Left ventricle myocardium inferior (tissue), 1 donor: ENCODE measurements at regions not wholly inside any gene's neighbourhood (a gene's known extent, or its start where the extent isn't known, plus 50 kb on each side); places are given as distances from the start of the nearest gene placed in this dataset.

Experiments
- DNase-seq: peaks from one replicate; pipeline ENCODE4 v3.0.0-alpha.2; 2020
- H3K27ac ChIP-seq: fragments of 200-600 bp; replicated peaks from 2 replicates; pipeline ENCODE4 v1.8.0; 2021
- H3K27me3 ChIP-seq: fragments of 200-600 bp; 2 replicates; pipeline ENCODE4 v1.8.0; 2021; ENCODE audit warnings: low read depth
- H3K36me3 ChIP-seq: fragments of 200-600 bp; 2 replicates; pipeline ENCODE4 v1.8.0; 2021
- H3K4me1 ChIP-seq: fragments of 200-600 bp; 2 replicates; pipeline ENCODE4 v1.8.0; 2021
- H3K4me3 ChIP-seq: fragments of 200-600 bp; 2 replicates; pipeline ENCODE4 v1.8.0; 2021; ENCODE audit warnings: mild to moderate bottlenecking, moderate library complexity
- H3K9me3 ChIP-seq: fragments of 200-600 bp; replicated peaks from 2 replicates; pipeline ENCODE4 v1.8.0; 2021
- CTCF ChIP-seq: fragments of 200-600 bp; IDR thresholded peaks from 2 replicates; pipeline ENCODE4 v1.8.0; 2021; ENCODE audit warnings: antibody characterized with exemption, mild to moderate bottlenecking, borderline replicate concordance
- intact Hi-C: fragments of 100-400 bp; cut with micrococcal nuclease; formaldehyde crosslinking; loops from one replicate; pipeline ENCODE4 v1.11.0; 2022
- donor health status: DM: no; HTN: yes; CAD: no; lungs with severe emphysema.

GRCh38 chr10:21247592-21247991 lies 277.9 kb downstream of the SKIDA1 start:
- Histone ChIP-seq H3K4me1 (no peaks in the 10 kb centered on the region), H3K4me3 (no peak overlapping the region), H3K9me3 (no peaks in the 10 kb centered on the region), H3K27me3 (no peaks in the 10 kb centered on the region), H3K36me3 (no peaks in the 10 kb centered on the region), H3K27ac (no peak overlapping the region)
- no peak for TF ChIP-seq CTCF
- no peak for DNase-seq
- intact Hi-C loops: no loop called here

GRCh38 chr10:21246178-21246577 lies 279.3 kb downstream of the SKIDA1 start:
- no peak overlapping the region for H3K4me3 ChIP-seq
- no peaks in the 10 kb centered on the region for H3K36me3 ChIP-seq
- no peak for DNase-seq
- no peak overlapping the region for H3K27ac ChIP-seq
- no peaks in the 10 kb centered on the region for H3K9me3 ChIP-seq
- no peaks in the 10 kb centered on the region for H3K4me1 ChIP-seq
- intact Hi-C loops: no loop called here
- no peak for TF ChIP-seq CTCF
- no peaks in the 10 kb centered on the region for H3K27me3 ChIP-seq

GRCh38 chr10:21243748-21244257 lies 281.7 kb downstream of the SKIDA1 start:
- Histone ChIP-seq H3K36me3 (no peaks in the 10 kb centered on the region), H3K27ac (no peak overlapping the region), H3K4me1 (no peaks in the 10 kb centered on the region), H3K27me3 (no peaks in the 10 kb centered on the region), H3K4me3 (no peak overlapping the region), H3K9me3 (no peaks in the 10 kb centered on the region)
- TF ChIP-seq CTCF: no peak
- DNase-seq: no peak
- intact Hi-C loops: no loop called here

- no peak for DNase-seq
- Histone ChIP-seq H3K36me3 (no peaks in the 10 kb centered on the region), H3K27ac (no peak overlapping the region), H3K27me3 (no peaks in the 10 kb centered on the region), H3K4me3 (no peak overlapping the region), H3K4me1 (no peaks in the 10 kb centered on the region), H3K9me3 (no peaks in the 10 kb centered on the region)
- TF ChIP-seq CTCF: no peak
- intact Hi-C loops: no loop called here
Observed at GRCh38 chr10:21242915-21243314, 282.6 kb downstream of the SKIDA1 start.

- no peak for DNase-seq
- no peak for TF ChIP-seq CTCF
- no peaks in the 10 kb centered on the region for H3K36me3 ChIP-seq
- H3K4me3 ChIP-seq: no peak overlapping the region
- intact Hi-C loops: no loop called here
- no peaks in the 10 kb centered on the region for H3K9me3 ChIP-seq
- H3K27ac ChIP-seq: no peak overlapping the region
- H3K4me1 ChIP-seq: no peaks in the 10 kb centered on the region
- H3K27me3 ChIP-seq: no peaks in the 10 kb centered on the region
Observed at GRCh38 chr10:21238717-21239116, 286.8 kb downstream of the SKIDA1 start.

- Histone ChIP-seq H3K27me3 (no peaks in the 10 kb centered on the region), H3K4me1 (no peaks in the 10 kb centered on the region), H3K9me3 (no peaks in the 10 kb centered on the region), H3K27ac (no peak overlapping the region), H3K36me3 (no peaks in the 10 kb centered on the region), H3K4me3 (no peak overlapping the region)
- no peak for TF ChIP-seq CTCF
- DNase-seq: no peak
- intact Hi-C loops: no loop called here
Observed at GRCh38 chr10:21238044-21238443, 287.4 kb downstream of the SKIDA1 start.
